LNCaP clone FGC (cell line): ENCODE measurements at regions not wholly inside any gene's neighbourhood (a gene's known extent, or its start where the extent isn't known, plus 50 kb on each side); places are given as distances from the start of the nearest gene placed in this dataset.

Experiments used
- DNase-seq: peaks from one replicate; pipeline ENCODE4 v3.0.0-alpha.2; 2011; ENCODE audit warnings: low read depth
- H3K4me3 ChIP-seq: 2 replicates; pipeline ENCODE4 v1.5.1; 2011; ENCODE audit warnings: mild to moderate bottlenecking, low read depth, low read length, control low read depth
- CTCF ChIP-seq: IDR thresholded peaks from 2 replicates; pipeline ENCODE4 v1.5.1; 2012; ENCODE audit warnings: mild to moderate bottlenecking; ENCODE audit not compliant: control insufficient read depth, insufficient read depth; ENCODE audit errors: extremely low read depth

GRCh38 chr14:30345511-30345910 lies 213.4 kb upstream of the G2E3 start:
- DNase-seq: no peak
- H3K4me3 ChIP-seq: no peak overlapping the region
- no peak for TF ChIP-seq CTCF

DNA sequence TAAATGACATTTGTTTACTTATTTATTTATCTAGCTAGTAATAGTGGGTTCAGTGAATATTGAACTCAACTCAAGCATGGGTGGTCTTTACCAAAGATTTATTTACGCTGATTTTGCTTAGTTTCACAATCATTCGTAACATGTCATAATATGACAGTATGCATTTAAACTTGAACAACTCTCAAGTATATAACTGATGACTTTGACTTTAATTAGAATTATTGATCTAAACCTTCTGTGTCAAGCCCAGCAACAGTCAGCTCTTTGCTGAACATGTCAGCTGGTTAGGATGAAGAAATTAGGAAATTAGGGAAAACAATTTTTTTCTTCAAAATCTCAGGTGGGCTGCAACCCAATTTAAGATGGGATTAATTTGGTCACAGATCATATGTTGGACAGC lies 210.5 kb upstream of the G2E3 start:
- TF ChIP-seq CTCF: no peak
- DNase-seq: no peak
- H3K4me3 ChIP-seq: no peak overlapping the region

- no peak overlapping the region for H3K4me3 ChIP-seq
- no peak for DNase-seq
- no peak for TF ChIP-seq CTCF
Observed at GRCh38 chr14:30349520-30349919, 209.4 kb upstream of the G2E3 start.

GRCh38 chr14:30354439-30354838 lies 204.5 kb upstream of the G2E3 start:
- TF ChIP-seq CTCF: no peak
- no peak for DNase-seq
- H3K4me3 ChIP-seq: no peak overlapping the region

- H3K4me3 ChIP-seq: no peak overlapping the region
- DNase-seq: no peak
- TF ChIP-seq CTCF: no peak
Observed at GRCh38 chr14:30355431-30355913, 203.5 kb upstream of the G2E3 start.

DNA sequence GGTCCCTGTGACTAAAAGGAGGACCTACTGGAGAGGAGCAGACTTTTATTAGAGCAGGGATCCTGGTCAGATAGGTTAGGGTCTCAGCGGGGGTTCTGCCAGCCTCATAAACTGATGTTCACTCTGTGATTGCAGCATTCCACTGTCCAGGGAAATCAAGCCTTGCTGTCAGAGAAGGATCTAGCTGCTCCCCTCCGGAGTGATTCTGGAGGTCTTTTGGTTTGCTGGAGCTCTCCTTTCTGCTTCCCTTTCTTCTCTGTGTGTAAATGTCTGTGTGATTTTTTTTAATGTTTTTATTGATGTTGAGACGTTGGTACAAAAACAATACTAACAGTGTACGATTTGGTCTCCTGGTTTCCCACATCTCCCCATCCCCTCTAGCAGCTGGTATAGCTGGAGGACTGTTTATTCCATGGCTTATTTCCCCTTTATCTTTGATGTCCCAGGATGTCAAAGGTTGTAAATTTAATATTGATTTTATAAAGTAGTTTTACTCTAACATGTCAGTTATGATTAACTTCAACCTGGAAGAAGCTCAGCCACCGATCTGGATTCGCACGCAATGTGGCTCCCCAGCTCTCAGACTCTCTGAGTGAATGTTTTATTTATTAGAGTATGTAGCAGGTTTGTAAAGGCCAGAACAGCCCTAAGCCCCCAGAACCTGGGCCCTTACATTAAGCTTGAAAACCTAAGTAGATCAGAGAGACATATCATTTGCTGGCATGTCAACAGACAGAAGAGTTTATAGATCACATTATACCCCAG lies 202.3 kb upstream of the G2E3 start:
- DNase-seq: no peak
- no peak for TF ChIP-seq CTCF
- no peak overlapping the region for H3K4me3 ChIP-seq

DNA sequence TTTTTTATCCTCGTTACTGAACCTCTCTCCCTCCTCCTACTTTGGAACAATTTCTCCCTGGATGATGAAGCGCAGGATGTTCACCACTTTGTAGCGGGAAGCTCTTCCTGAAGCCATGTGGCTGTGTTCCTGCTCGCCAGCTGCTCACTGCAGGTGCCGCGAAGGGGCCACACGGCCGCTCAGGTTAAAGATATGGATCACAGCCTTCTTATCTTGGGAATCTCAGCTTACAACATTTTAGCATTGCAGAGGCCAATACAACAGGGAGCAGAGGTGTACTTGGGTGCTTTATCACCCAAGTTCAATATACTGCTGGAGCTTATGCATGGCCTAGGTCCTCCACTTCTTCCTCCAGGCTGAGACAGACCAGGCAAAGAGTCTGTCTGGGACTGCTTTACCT lies 201.2 kb upstream of the G2E3 start:
- TF ChIP-seq CTCF: no peak
- no peak overlapping the region for H3K4me3 ChIP-seq
- DNase-seq: no peak
